ENCODE measurements at regions not wholly inside any gene's neighbourhood (a gene's known extent, or its start where the extent isn't known, plus 50 kb on each side); places are given as distances from the start of the nearest gene placed in this dataset.

GRCh38 chr5:113689647-113690046 is 176.2 kb downstream of the YTHDC2 start:
- TF ChIP-seq POLR2A (IDR thresholded peaks at IDR 0.05) (no peak), CTCF (IDR thresholded peaks at IDR 0.05) (no peak)
